ENCODE measurements at regions not wholly inside any gene's neighbourhood (a gene's known extent, or its start where the extent isn't known, plus 50 kb on each side); places are given as distances from the start of the nearest gene placed in this dataset.

DNA sequence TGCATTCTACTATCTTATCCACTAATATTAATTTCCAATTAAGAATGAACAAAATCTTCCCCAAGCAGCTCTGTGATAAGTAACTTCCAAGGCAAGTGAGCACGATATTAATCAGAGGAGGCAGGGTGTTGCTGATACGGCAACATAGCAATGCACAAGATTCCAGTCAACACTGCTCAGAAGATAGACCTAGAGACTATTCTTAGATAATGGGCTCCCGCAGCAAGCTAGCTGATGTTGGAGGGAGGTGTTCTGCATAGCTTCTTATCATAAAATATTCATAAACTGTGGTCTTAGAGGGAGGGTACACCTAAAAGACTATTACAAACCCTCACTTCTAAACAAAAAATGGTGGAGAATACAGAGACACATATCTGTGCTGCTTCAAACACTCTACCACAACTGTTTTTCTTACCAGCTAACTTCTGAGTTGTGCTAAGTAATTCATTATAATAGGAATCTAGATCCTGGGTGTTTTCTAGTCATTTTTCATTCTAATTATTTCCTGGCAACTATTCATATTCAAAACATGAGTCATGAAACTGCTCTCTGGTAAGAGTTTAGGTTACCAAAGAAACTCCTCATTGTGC is 382.0 kb upstream of the SOX14 start:
- TF ChIP-seq POLR2A (IDR thresholded peaks at IDR 0.05) (no peak), POLR2AphosphoS5 (IDR thresholded peaks at IDR 0.05) (no peak)
- TF ChIP-seq, protein P1, sequence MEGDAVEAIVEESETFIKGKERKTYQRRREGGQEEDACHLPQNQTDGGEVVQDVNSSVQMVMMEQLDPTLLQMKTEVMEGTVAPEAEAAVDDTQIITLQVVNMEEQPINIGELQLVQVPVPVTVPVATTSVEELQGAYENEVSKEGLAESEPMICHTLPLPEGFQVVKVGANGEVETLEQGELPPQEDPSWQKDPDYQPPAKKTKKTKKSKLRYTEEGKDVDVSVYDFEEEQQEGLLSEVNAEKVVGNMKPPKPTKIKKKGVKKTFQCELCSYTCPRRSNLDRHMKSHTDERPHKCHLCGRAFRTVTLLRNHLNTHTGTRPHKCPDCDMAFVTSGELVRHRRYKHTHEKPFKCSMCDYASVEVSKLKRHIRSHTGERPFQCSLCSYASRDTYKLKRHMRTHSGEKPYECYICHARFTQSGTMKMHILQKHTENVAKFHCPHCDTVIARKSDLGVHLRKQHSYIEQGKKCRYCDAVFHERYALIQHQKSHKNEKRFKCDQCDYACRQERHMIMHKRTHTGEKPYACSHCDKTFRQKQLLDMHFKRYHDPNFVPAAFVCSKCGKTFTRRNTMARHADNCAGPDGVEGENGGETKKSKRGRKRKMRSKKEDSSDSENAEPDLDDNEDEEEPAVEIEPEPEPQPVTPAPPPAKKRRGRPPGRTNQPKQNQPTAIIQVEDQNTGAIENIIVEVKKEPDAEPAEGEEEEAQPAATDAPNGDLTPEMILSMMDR (IDR thresholded peaks at IDR 0.05) = no peak
- Histone ChIP-seq H3K36me3 (no peaks in the 10 kb centered on the region), H3K9me3 (peaks cover 7 to 31% of the 10 kb centered on the region in 2 donors), H3K4me3 (no peak overlapping the region), H3K27me3 (no peaks in the 10 kb centered on the region), H3K4me1 (no peaks in the 10 kb centered on the region), H3K27ac (no peak overlapping the region)
- no peak for DNase-seq (ENCODE audit: low spot score in 2 of 2)
- intact Hi-C loops (cut with DNase I; ENCODE audit: low total_unique reads) = loop anchor here (10.0 kb wide), 1 partner anchor 563 kb away; no protein-coding TSS in a partner anchor

DNA sequence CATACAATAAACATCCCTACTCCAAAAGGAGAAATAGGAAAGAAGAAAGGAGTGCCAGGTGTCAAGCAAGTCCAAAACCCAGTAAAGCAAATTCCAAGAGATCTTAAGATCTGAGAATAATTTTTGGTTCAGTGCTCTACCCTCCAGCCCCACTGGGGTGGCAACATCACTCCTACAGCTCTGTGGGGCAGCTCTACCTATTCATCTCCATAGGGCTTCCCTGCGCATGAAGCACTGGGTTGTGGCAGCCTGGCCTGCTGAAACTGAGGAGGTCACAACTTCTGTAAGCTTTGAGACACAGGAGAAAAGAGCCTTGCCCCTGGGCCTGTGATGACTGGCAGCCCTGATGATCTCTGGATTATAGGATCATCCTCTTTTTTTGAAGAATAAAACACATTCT is 378.2 kb upstream of the SOX14 start:
- no peaks in the 10 kb centered on the region for H3K36me3 ChIP-seq
- peaks cover 0 to 1% of the 10 kb centered on the region in 2 donors for H3K9me3 ChIP-seq
- intact Hi-C loops (cut with DNase I; ENCODE audit: low total_unique reads) = loop anchor here (10.0 kb wide), 1 partner anchor 559 kb away; no protein-coding TSS in a partner anchor
- no peak overlapping the region for H3K4me3 ChIP-seq
- no peak overlapping the region for H3K27ac ChIP-seq
- no peaks in the 10 kb centered on the region for H3K27me3 ChIP-seq
- no peaks in the 10 kb centered on the region for H3K4me1 ChIP-seq
- TF ChIP-seq, protein P1 (IDR thresholded peaks at IDR 0.05) = no peak
- TF ChIP-seq POLR2AphosphoS5 (IDR thresholded peaks at IDR 0.05) (no peak), POLR2A (IDR thresholded peaks at IDR 0.05) (no peak)
- DNase-seq (ENCODE audit: low spot score in 2 of 2) = no peak

GRCh38 chr3:137409584-137409983 is 354.5 kb upstream of the SOX14 start:
- no peak overlapping the region for H3K4me3 ChIP-seq
- no peaks in the 10 kb centered on the region for H3K27me3 ChIP-seq
- TF ChIP-seq, protein P1 (IDR thresholded peaks at IDR 0.05) = no peak
- TF ChIP-seq POLR2A (IDR thresholded peaks at IDR 0.05) = no peak
- DNase-seq (ENCODE audit: low spot score in 2 of 2) = no peak
- H3K27ac ChIP-seq = no peak overlapping the region
- intact Hi-C loops (cut with DNase I; ENCODE audit: low total_unique reads) = no loop called here
- H3K4me1 ChIP-seq = no peaks in the 10 kb centered on the region
- no peaks in the 10 kb centered on the region for H3K36me3 ChIP-seq
- H3K9me3 ChIP-seq = no peaks in the 10 kb centered on the region

DNA sequence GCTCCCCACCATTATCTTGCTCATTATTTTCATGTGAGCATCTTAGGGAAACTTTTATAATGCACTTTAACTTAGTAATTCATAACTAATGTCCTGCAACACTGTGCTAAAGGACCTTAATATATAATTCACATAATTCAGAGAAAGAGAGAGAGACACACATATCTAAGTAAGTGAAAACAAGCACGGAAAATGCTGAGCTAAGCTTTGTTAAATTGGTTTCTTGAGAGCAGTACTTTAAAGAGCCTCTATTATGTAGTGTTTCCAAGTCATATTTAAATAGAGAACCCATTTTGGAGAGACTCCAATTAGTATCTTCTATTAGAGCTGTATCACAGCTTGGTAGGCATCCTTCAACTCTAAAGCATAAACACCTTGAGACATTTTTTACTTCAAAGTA is 354.1 kb upstream of the SOX14 start:
- no peak overlapping the region for H3K27ac ChIP-seq
- no peaks in the 10 kb centered on the region for H3K9me3 ChIP-seq
- intact Hi-C loops (cut with DNase I; ENCODE audit: low total_unique reads) = no loop called here

More for the DNA sequence above, 354.1 kb upstream of the SOX14 start:
- no peaks in the 10 kb centered on the region for H3K4me1 ChIP-seq
- H3K4me3 ChIP-seq = no peak overlapping the region
- TF ChIP-seq, protein P1 (IDR thresholded peaks at IDR 0.05) = no peak
- TF ChIP-seq POLR2A (IDR thresholded peaks at IDR 0.05) (no peak), POLR2AphosphoS5 (IDR thresholded peaks at IDR 0.05) (no peak)
- DNase-seq (ENCODE audit: low spot score in 2 of 2) = no peak
- no peaks in the 10 kb centered on the region for H3K27me3 ChIP-seq
- H3K36me3 ChIP-seq = no peaks in the 10 kb centered on the region
